ENCODE measurements at regions not wholly inside any gene's neighbourhood (a gene's known extent, or its start where the extent isn't known, plus 50 kb on each side); places are given as distances from the start of the nearest gene placed in this dataset.
"Not testable (repeated sequence)": the region's sequence is repeated elsewhere in the genome, so short reads cannot be mapped to it uniquely, and the experiment has no call there.

DNA sequence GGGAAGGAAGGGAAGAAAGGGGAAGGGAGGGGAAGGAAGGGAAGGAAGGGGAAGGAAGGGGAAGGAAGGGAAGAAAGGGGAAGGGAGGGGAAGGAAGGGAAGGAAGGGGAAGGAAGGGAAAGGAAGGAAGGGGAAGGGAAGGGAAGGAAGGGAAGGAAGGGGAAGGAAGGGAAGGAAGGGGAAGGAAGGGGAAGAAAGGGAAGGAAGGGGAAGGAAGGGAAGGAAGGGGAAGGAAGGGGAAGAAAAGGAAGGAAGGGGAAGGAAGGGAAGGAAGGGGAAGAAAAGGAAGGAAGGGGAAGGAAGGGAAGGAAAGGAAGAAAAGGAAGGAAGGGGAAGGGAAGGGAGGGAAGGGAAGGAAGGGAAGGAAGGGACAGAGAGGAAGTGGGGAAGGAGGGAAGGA is 295.7 kb upstream of the PCDH18 start:
- not testable (repeated sequence) for DNase-seq

GRCh38 chr4:137825505-137825904 is 293.2 kb upstream of the PCDH18 start:
- no peak for DNase-seq

DNA sequence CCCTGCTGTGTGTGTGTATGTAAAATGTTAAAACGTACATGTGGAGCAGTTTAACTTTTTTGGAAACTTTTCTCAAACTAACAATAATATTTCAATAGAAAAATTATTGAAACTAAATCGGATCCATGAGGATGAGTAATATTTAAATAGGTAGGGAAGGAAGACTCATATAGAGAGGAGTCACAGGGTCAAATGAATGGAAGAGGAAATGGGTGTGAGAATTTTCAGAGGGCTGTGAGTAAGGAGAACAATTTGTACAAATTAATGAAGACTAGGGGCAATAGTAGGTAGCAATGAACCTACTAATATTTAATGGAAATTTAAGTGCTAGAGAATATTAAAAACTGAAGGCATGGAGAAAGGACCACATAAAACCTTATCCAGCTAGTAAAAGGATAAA is 290.7 kb upstream of the PCDH18 start:
- DNase-seq: no peak

- DNase-seq: no peak
Measured at GRCh38 chr4:137819964-137820383, 287.7 kb upstream of the PCDH18 start.

GRCh38 chr4:137812258-137812657 is 280.0 kb upstream of the PCDH18 start:
- DNase-seq: no peak

- DNase-seq: no peak
Measured at GRCh38 chr4:137806420-137806819, 274.1 kb upstream of the PCDH18 start.

DNA sequence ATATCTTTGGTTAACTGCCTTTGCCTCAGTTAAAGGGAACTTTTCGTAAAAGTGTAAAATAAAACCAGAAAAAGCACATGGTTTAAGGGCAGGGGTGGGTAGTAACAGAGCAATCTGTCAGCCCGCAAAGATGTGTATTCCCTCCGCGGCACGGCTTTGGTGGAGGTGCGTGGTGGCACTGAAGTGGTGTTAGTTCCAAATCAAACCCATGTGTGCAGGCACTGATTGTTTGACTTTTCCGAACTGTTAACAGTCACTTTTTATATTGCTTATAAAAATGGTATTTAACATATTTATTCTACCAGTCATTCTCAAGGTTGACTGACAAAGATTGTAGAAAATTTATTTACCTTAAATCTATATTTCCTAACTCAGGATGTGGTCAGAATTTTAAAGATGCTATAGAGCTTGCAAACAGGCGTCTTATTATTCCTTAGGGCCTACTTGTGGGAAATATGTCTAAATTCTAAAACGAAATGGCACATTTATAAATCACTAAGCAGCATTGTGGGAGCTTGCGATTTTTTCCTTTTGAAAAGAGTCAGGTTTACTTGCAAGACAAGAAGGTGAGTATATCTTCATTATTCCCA is 272.7 kb upstream of the PCDH18 start:
- DNase-seq: no peak

- DNase-seq: no peak
Measured at GRCh38 chr4:137800861-137801260, 268.6 kb upstream of the PCDH18 start.

DNA sequence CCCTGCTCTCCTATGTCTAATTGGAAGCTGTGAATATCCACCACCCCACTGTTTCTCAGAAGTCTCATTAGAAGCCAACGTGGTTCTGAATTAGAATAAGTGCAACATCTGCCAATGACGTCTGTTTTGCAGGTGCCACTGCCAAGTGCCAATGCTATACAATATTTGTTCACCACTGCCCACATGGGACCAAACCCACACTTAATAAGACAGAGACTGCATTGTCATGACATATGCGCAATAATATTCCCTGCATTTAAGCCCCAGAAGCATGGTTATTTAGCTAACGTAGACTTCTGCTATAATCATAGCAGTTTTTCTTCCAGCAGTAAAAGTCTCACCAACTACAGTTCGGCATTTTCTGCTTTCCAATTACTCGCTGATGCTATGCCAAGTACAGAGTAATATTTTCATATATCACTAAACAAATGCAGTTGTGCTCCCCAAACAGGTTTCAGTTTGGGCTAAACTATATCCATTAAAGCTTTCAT is 262.5 kb upstream of the PCDH18 start:
- DNase-seq: no peak

DNA sequence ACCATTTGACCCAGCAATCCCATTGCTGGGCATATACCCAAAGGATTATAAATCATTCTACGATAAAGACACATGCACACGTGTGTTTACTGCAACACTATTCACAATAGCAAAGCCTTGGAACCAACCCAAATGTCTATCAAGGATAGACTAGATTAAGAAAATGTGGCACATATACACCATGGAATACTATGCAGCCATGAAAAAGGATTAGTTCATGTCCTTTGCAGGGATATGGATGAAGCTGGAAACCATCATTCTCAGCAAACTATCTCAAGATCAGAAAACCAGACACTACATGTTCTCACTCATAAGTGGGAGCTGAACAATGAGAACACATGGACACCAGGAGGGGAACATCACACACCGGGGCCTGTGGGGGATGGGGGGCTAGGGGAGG is 257.0 kb upstream of the PCDH18 start:
- DNase-seq: not testable (repeated sequence)

DNA sequence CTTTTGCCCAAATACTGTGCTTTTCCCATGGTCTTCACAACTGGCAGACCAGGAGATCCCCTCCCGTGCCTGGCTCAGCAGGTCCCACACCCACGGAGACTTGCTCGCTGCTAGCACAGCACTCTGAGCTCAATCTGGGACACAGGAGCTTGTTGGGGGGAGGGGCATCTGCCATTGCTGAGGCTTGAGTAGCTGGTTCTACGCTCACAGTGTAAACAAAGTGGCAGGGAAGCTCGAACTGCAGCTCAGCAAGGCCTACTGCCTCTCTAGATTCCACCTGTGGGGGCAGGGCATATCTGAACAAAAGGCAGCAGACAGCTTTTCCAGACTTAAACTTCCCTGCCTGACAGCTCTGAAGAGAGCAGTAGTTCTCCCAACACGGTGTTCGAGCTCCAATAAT is 251.6 kb upstream of the PCDH18 start:
- not testable (repeated sequence) for DNase-seq

DNA sequence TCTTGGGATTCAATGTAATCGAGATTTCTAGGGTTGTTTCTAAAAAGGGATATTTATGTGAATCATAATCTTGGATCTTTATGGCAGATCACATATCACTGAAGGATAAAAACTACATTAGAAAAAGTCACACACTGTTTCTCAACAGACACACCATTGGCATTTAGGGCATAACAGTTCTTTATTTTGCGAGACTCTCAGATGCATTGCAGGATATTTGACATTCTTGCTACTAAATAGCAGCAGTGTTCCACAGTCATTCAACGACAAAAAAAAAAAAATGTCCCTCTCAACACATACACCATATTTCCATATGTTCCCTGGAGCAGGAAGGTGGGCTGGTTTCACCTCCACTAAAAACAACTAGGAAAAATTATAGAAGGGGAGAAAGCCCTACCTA is 243.4 kb upstream of the PCDH18 start:
- no peak for DNase-seq

DNA sequence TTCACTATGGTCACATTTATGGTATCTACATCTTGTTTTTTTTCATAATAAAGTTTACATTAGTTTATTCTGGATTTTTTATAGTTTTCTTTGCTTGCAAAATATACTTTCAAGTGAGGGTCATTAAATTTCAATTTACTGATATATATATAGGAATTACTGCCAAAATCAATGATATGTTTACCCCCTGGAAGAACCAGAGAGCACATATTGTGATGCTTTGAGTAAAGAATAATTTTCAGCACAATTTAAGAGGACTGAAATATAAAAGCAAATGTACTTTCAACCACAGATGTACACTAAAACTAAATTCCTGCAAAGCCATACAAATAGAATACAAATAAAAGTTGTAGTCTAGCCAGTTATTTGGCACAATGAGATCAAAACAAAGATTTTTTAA is 242.2 kb upstream of the PCDH18 start:
- DNase-seq: no peak

DNA sequence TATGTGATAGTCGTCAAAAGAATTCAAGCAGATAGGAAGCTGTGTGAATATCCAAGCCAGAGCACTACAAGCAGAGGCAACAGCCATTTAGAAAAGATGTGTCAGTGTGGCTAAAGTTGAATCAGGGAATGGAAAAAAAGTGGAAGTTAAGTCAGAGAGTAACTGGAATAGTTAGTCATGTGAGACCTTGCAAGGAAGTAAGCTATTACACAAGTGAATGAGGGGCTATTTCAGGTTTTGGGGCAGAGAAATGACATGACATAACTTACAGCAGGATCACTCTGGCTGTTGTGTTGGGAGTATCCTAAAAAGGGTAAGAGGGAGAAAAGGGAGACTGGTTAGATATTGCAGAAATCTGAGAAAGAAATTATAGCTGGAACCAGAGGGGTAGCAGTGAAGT is 236.6 kb upstream of the PCDH18 start:
- DNase-seq: no peak

DNA sequence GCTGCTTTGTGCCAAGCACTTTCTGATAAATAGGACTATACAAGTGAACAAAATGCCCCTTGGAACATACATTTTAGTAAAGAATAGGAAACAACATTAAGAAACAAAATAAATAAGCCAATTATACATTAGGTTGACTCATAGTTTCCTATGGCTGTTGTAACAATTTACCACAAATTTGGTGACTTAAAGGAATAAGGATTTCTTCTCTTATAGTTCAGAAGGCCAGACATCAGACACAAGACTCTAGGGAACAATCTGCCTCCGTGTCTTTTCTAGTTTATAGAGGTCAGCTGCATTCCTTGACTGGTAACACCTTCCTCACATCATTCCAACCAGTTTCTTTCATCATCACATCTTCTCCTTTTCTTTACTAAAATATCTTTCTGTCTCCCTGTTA is 235.9 kb upstream of the PCDH18 start:
- DNase-seq: no peak

GRCh38 chr4:137762591-137762990 is 230.3 kb upstream of the PCDH18 start:
- DNase-seq: no peak

DNA sequence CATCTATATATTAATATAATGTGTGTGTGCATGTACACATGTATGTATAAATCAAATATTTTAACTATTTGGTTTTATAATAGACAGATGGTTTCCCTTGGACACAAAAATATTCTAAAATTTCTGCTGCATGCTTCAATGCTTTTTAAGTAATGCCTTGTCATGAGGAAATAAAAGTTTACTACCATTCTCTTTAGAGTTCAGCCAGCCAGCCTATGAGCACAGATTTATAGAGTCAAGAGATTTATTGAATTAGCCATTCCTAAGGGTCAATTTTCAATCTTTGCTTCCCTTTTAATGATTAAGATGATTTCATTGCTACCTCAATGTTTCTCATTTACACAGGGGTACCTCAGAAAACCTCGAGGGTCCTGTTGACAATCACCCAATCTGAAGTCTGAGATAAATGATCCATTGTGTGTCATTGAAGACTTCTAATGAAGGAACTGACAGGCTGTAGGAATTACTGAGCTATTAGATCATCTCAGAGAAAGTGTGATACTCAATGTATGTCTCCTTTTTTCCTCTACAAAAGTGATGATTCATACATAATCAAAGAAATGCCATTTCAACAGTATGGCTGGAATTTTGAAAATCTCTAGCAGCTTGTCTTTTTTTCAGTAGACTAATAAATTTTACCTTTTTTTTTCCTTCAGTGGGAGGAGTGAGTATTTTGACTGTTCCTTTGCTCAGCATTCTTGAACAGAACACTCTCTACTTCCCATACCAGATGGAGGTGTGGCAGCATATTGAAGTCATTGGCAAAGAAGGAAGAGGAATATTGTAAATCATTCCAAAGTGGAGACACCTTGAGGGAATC is 222.6 kb upstream of the PCDH18 start:
- DNase-seq: no peak

GRCh38 chr4:137749466-137749865 is 217.2 kb upstream of the PCDH18 start:
- no peak for DNase-seq

- DNase-seq: no peak
Measured at GRCh38 chr4:137748616-137749015, 216.3 kb upstream of the PCDH18 start.

GRCh38 chr4:137740141-137740540 is 207.8 kb upstream of the PCDH18 start:
- DNase-seq: no peak

GRCh38 chr4:137739391-137739790 is 207.1 kb upstream of the PCDH18 start:
- no peak for DNase-seq

DNA sequence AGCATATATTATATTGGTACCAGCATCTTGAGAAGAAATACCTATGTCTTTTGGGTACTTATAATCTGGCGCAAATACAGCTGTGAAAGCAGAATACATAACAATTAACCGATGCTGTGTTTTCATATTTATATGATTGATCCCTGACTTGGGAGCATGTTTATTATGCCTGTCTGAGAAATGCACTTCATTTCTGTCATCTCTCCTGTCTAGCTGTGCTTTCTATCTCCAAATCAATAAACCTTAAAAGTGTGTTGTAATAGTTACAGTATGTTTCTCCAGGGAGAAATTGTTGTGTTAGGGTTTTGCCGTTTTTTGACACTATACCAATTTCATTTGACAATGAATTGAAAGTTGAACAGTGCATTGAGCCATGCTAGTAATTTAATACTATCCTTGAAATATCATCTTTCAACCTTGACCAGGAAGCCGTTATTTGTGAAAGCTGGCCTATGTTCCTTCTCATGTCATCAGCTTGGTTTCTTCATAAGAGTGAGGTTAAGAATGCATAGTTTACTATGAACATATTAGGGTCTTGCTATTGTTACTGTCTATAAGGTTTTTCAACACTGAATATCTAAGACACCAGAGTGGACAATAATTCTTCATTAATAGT is 206.2 kb upstream of the PCDH18 start:
- DNase-seq: no peak

DNA sequence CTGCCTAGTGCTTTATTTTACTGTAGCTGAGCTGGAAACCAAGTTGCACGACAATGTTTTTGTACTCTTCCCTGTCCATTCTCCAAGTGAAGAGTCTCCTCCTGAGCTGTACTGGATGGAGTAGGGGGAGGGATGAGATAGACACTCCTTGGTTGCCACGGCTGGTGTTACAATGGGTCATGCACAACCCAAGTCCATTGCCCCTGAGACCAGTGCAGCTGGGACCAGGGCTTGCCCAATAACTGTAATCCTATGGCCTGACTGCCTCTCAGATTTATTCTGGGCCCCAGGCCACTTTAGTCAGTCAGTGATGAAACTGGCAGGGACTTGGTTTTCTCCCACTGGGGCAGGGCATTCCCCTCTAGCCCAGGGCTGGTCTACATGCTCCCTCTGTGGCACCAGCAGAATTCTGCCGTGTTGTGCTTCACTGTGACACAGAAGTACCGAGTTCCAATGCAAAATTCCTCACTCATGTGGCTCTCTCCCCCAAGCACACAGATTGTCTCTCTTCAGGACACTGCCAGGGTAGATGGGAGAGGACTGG is 203.3 kb upstream of the PCDH18 start:
- no peak for DNase-seq

Measured in T-helper 1 cell (primary cell).